RWPE2 (cell line): ENCODE measurements at regions not wholly inside any gene's neighbourhood (a gene's known extent, or its start where the extent isn't known, plus 50 kb on each side); places are given as distances from the start of the nearest gene placed in this dataset.

Source experiments
- ATAC-seq: fragments of 200-7000 bp; cut with Tn5 transposase; 3 replicates; pipeline ENCODE4 v1.9.1; 2021; ENCODE audit warnings: low read depth
- DNase-seq: peaks from one replicate; pipeline ENCODE4 v3.0.0-alpha.2; 2020; ENCODE audit warnings: low spot score
- H3K27ac ChIP-seq: fragments of 450-650 bp; 2 replicates; pipeline ENCODE4 v1.5.1; 2017; ENCODE audit warnings: mild to moderate bottlenecking; ENCODE audit not compliant: poor library complexity, severe bottlenecking
- H3K27me3 ChIP-seq: fragments of 250-450 bp; sonication (Bioruptor Pico); 2 replicates; pipeline ENCODE4 v1.5.1; 2021; ENCODE audit warnings: mild to moderate bottlenecking, moderate library complexity; ENCODE audit not compliant: insufficient read depth, poor library complexity, severe bottlenecking
- H3K36me3 ChIP-seq: fragments of 250-450 bp; sonication (Bioruptor Pico); 2 replicates; pipeline ENCODE4 v1.5.1; 2020; ENCODE audit warnings: low read depth, mild to moderate bottlenecking, moderate library complexity
- H3K4me1 ChIP-seq: fragments of 250-450 bp; sonication (Bioruptor Pico); 2 replicates; pipeline ENCODE4 v1.5.1; 2021; ENCODE audit warnings: mild to moderate bottlenecking, moderate library complexity; ENCODE audit not compliant: insufficient read depth, poor library complexity, severe bottlenecking
- H3K4me3 ChIP-seq: fragments of 250-450 bp; sonication (Bioruptor Pico); 2 replicates; pipeline ENCODE4 v1.5.1; 2021; ENCODE audit warnings: mild to moderate bottlenecking, moderate library complexity; ENCODE audit not compliant: severe bottlenecking
- H3K9me3 ChIP-seq: fragments of 250-450 bp; sonication (Bioruptor Pico); 2 replicates; pipeline ENCODE4 v1.5.1; 2021; ENCODE audit warnings: mild to moderate bottlenecking, moderate library complexity; ENCODE audit not compliant: severe bottlenecking
- CTCF ChIP-seq: fragments of 450-650 bp; IDR thresholded peaks from one replicate; pipeline ENCODE4 v1.5.1; 2017; ENCODE audit warnings: mild to moderate bottlenecking, moderate library complexity; ENCODE audit not compliant: poor library complexity, severe bottlenecking

DNA sequence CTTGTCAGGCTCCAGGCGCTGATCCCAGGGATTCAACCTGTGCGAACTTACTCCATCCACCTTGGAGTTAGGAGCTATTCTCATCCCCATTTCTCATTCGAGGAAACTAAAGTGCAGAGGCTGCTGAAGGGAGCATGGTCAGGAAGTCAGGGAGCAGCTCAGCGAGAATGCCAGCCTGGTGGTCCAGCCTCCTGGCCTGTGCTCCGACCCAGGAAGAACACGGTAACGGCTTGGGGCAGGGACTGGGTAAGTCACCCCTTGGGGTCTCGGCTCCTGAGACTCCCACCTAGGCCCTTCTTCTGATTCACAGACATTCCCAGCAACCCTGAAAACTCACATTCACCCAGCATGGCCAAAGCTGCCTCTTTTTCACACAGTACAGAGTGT lies 132.8 kb downstream of the CRYBB2 start:
- H3K27me3 ChIP-seq = no peaks in the 10 kb centered on the region
- no peak for TF ChIP-seq CTCF
- DNase-seq = peak; percentile 24
- H3K4me3 ChIP-seq = no peak overlapping the region
- H3K9me3 ChIP-seq = no peaks in the 10 kb centered on the region
- no peak for ATAC-seq
- H3K36me3 ChIP-seq = peaks cover 43% of the 10 kb centered on the region
- H3K4me1 ChIP-seq = no peaks in the 10 kb centered on the region
- H3K27ac ChIP-seq = no peak overlapping the region

- no peaks in the 10 kb centered on the region for H3K9me3 ChIP-seq
- no peak overlapping the region for H3K4me3 ChIP-seq
- peaks cover 43% of the 10 kb centered on the region for H3K36me3 ChIP-seq
- no peaks in the 10 kb centered on the region for H3K4me1 ChIP-seq
- H3K27ac ChIP-seq = no peak overlapping the region
- no peak for TF ChIP-seq CTCF
- H3K27me3 ChIP-seq = no peaks in the 10 kb centered on the region
- ATAC-seq (no peak), DNase-seq (no peak)
Measured at GRCh38 chr22:25353516-25354445, 134.3 kb downstream of the CRYBB2 start.

- Histone ChIP-seq H3K36me3 (peaks cover 42% of the 10 kb centered on the region), H3K27me3 (no peaks in the 10 kb centered on the region), H3K9me3 (no peaks in the 10 kb centered on the region), H3K4me3 (no peak overlapping the region), H3K4me1 (no peaks in the 10 kb centered on the region), H3K27ac (no peak overlapping the region)
- no peak for TF ChIP-seq CTCF
- ATAC-seq (no peak), DNase-seq (peak; percentile 31)
Measured at GRCh38 chr22:25354456-25354855, 135.0 kb downstream of the CRYBB2 start.

- Histone ChIP-seq H3K9me3 (no peaks in the 10 kb centered on the region), H3K27ac (no peak overlapping the region), H3K4me3 (no peak overlapping the region), H3K36me3 (peaks cover 28% of the 10 kb centered on the region), H3K4me1 (no peaks in the 10 kb centered on the region), H3K27me3 (no peaks in the 10 kb centered on the region)
- no peak for ATAC-seq
- TF ChIP-seq CTCF = no peak
- no peak for DNase-seq
Measured at GRCh38 chr22:25357132-25357455, 137.7 kb downstream of the CRYBB2 start.

- Histone ChIP-seq H3K4me3 (no peak overlapping the region), H3K36me3 (peaks cover 22% of the 10 kb centered on the region), H3K9me3 (no peaks in the 10 kb centered on the region), H3K27me3 (no peaks in the 10 kb centered on the region), H3K4me1 (no peaks in the 10 kb centered on the region), H3K27ac (no peak overlapping the region)
- TF ChIP-seq CTCF = no peak
- ATAC-seq = no peak
- DNase-seq = no peak
Measured at GRCh38 chr22:25357606-25358420, 138.4 kb downstream of the CRYBB2 start.
